Neutrophil (primary cell): ENCODE measurements at regions not wholly inside any gene's neighbourhood (a gene's known extent, or its start where the extent isn't known, plus 50 kb on each side); places are given as distances from the start of the nearest gene placed in this dataset.
A peak's percentile ranks its signal among the peaks of the same experiment; 100 is the strongest.
"Not testable (repeated sequence)": the region's sequence is repeated elsewhere in the genome, so short reads cannot be mapped to it uniquely, and the experiment has no call there.

Experiments used
- H3K27ac ChIP-seq: fragments of 200-600 bp; sonication (generic); 2 replicates; pipeline ENCODE4 v1.5.1; 2016; ENCODE audit warnings: mild to moderate bottlenecking, moderate library complexity
- H3K27me3 ChIP-seq: fragments of 200-600 bp; sonication (generic); 2 replicates; pipeline ENCODE4 v1.6.0; 2016; ENCODE audit warnings: mild to moderate bottlenecking
- H3K36me3 ChIP-seq: fragments of 200-600 bp; sonication (generic); 2 replicates; pipeline ENCODE4 v1.5.1; 2017
- H3K4me1 ChIP-seq, 2 experiments: fragments of 200-600 bp in 1 of 2; sonication (generic) in 1 of 2; 1 replicate in 1 of 2; 2 replicates in 1 of 2; pipeline versions ENCODE4 v1.5.1 to v1.6.1; 2013 to 2016; ENCODE audit warnings: low read depth in 1 of 2, low read length in 1 of 2, mild to moderate bottlenecking in 1 of 2, moderate library complexity in 1 of 2; ENCODE audit not compliant: control insufficient read depth in 1 of 2, insufficient read depth in 1 of 2
- H3K4me3 ChIP-seq, 2 experiments: fragments of 200-600 bp in 1 of 2; sonication (generic) in 1 of 2; 1 replicate in 1 of 2; 2 replicates in 1 of 2; pipeline ENCODE4 v1.5.1; 2013 to 2016; ENCODE audit warnings: low read depth in 1 of 2, low read length in 1 of 2, mild to moderate bottlenecking in 1 of 2, moderate library complexity in 1 of 2
- H3K9me3 ChIP-seq: fragments of 200-600 bp; sonication (generic); 2 replicates; pipeline ENCODE4 v1.5.1; 2016
- TF ChIP-seq, protein P1 (sequence below): fragments of 200-600 bp; sonication (generic); IDR thresholded peaks from 2 replicates; pipeline ENCODE4 v1.5.1; 2016; ENCODE audit warnings: antibody characterized with exemption

DNA sequence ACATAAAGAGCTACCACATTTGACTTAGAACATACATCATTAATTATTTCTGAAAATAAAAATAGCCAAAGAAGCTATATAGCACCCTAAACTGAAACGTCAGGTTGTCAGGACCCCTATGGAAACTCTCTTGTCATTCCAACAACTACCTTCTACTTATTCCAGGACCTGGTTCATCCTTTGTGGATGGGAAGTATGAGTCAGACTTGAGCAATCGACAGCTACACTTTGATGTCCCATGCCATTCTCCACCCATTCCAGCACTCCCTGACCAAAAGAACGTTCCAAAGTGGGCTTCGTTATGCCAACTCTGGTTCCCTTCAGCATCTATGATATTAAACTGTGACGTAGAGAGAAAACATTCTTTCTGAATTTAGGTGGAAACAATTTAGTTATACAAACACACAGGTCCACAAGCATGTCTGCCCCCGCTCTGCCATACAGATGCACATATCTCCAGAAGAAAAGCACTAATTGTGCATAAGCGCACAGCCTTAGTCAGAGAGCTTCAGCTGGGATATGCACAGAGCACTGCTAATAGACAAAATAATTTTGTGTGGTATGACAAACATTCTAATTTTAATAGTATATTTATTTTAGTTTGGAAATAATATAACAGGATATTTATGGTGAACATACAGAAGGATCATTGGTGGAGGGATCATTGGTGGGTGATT is 723.1 kb upstream of the B3GALT2 start:
- Histone ChIP-seq H3K4me1 (peaks cover 0 to 3% of the 10 kb centered on the region in 2 experiments), H3K4me3 (no peak overlapping the region), H3K27me3 (no peaks in the 10 kb centered on the region), H3K9me3 (no peaks in the 10 kb centered on the region), H3K27ac (no peak overlapping the region), H3K36me3 (no peaks in the 10 kb centered on the region)
- TF ChIP-seq, protein P1, sequence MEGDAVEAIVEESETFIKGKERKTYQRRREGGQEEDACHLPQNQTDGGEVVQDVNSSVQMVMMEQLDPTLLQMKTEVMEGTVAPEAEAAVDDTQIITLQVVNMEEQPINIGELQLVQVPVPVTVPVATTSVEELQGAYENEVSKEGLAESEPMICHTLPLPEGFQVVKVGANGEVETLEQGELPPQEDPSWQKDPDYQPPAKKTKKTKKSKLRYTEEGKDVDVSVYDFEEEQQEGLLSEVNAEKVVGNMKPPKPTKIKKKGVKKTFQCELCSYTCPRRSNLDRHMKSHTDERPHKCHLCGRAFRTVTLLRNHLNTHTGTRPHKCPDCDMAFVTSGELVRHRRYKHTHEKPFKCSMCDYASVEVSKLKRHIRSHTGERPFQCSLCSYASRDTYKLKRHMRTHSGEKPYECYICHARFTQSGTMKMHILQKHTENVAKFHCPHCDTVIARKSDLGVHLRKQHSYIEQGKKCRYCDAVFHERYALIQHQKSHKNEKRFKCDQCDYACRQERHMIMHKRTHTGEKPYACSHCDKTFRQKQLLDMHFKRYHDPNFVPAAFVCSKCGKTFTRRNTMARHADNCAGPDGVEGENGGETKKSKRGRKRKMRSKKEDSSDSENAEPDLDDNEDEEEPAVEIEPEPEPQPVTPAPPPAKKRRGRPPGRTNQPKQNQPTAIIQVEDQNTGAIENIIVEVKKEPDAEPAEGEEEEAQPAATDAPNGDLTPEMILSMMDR: no peak

DNA sequence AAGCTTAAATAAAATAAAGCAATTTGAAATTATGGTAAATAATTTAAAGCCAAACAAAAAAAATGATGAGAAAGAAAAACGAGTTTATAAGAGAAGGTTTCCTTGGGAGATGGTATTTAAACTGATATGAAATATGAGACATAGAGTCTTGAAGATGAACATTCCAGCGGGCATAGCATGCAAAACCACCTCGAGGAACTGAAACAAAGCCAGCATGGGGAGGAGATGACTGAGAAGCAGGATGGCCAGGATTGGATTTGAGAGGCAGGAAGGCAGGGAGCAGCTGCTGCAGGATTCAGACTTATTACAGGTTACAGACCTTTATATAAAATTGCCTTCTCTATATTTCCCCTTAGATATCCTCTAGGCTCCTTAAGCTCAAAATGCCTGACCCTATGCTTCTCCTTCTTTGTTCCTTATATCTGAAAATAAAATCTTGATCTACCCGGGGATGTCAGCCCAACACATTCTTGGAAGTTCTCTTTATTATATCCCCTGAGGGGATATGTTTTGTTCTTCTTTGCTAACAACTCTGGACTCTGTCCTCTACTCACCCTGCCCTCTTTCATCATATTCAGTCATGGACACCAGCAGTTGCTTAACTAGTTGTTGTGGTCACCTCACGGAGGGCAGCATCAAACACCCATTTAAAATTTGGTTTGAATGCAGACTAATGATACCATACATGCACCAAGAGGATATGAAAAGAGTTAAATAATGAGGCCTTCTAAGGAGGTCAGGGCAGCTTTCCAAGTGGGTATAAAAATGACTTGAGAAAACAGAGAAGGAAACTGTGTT is 719.1 kb upstream of the B3GALT2 start:
- Histone ChIP-seq H3K9me3 (no peaks in the 10 kb centered on the region), H3K27me3 (no peaks in the 10 kb centered on the region), H3K4me3 (no peak overlapping the region), H3K4me1 (peaks cover 0 to 15% of the 10 kb centered on the region in 2 experiments), H3K27ac (peak overlapping the region; percentile 60), H3K36me3 (no peaks in the 10 kb centered on the region)
- TF ChIP-seq, protein P1: no peak

DNA sequence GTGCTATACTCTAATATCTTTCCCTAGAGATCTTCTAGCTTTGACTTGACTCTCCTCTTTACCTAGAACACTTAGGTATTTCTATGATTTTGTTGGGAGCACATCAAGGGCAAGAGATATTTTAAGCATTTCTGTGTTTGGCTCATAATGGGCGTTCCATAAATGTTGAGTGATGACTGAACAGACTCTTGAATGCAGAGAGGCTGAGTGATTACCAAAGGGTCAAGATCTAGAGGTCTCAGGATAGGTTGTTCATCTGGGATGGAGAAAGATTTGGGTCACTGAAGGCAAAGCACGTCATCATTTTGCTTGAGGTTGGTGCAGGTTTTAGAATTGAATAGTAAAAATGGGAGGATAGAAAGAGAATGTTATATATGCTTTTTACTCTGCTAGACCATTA is 705.4 kb upstream of the B3GALT2 start:
- Histone ChIP-seq H3K36me3 (no peaks in the 10 kb centered on the region), H3K27ac (no peak overlapping the region), H3K4me1 (no peaks in the 10 kb centered on the region), H3K4me3 (no peak overlapping the region), H3K27me3 (no peaks in the 10 kb centered on the region), H3K9me3 (no peaks in the 10 kb centered on the region)
- TF ChIP-seq, protein P1: no peak

DNA sequence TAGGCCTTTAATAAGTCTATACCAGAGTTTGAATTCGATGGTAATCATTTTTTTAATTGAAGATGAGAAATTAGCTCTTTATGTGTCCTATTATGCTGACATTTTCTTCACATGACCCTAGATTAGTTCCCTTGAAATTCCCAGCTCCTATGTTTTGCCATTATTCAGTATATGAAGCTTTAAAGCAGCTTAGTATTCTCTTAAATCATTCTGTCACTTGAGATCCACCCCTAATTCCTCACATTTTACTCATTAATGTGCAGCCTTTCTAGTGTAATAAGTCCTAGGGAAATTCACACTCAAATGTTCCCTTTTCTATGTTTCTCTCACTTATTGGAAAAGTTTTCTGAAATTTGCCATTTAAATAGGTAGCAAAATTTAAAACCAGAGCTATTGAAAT is 704.5 kb upstream of the B3GALT2 start:
- no peak overlapping the region for H3K4me3 ChIP-seq
- TF ChIP-seq, protein P1: no peak
- no peak overlapping the region for H3K27ac ChIP-seq
- H3K36me3 ChIP-seq: no peaks in the 10 kb centered on the region
- H3K27me3 ChIP-seq: no peaks in the 10 kb centered on the region
- no peaks in the 10 kb centered on the region for H3K4me1 ChIP-seq
- no peaks in the 10 kb centered on the region for H3K9me3 ChIP-seq

DNA sequence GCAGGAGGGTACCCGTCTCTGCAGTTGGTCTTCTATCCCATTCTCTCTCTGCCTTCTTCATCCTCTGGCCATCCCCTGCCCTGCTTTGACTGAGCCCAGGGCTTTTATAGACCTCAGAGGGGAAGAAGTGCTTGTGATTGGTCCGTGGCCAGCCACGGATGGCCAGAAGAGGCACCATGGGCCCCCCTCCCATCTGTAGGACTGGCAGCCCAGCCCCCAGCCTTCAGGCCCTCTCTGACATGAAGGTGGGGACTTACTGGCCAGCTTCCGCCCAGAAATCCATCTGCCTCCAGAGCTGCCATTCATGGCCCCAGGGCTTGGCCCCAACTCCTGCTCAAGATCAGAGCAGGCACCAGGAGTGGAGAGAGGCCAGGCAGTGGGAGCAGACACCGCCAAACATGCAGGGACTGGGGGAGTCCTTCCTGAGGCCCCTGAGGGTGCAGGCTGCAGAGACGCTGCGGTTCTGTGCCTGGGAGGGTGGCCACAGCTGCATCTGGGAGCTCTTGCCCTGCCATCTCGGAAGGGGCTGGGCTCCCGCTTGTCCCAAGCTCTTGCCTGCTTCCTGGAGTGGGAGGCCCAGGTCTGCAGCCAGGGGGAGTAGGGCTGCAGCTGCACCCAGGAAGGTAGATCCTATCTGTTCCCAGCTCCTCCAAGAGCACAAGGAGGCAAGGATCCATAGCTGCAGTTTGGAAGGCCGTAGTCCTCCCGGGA is 698.6 kb upstream of the B3GALT2 start:
- no peak overlapping the region for H3K4me3 ChIP-seq
- no peaks in the 10 kb centered on the region for H3K27me3 ChIP-seq
- no peak overlapping the region for H3K27ac ChIP-seq
- H3K4me1 ChIP-seq: no peaks in the 10 kb centered on the region
- no peaks in the 10 kb centered on the region for H3K36me3 ChIP-seq
- no peaks in the 10 kb centered on the region for H3K9me3 ChIP-seq
- TF ChIP-seq, protein P1: no peak

DNA sequence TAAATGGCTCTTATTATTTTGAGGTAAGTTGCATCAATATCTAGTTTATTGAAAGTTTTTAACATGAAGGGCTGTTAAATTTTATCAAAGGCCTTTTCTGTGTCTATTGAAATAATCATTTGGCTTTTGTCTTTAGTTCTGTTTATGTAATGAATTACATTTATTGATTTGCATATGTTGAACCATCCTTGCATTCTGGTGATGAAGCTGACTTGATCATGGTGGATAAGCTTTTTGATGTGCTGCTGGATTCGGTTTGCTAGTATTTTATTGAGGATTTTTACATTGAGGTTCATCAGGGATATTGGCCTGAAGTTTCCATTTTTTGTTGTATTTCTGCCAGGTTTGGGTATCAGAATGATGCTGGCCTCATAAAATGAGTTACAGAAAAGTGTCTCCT is 691.5 kb upstream of the B3GALT2 start:
- not testable (repeated sequence) for H3K27ac ChIP-seq, H3K9me3 ChIP-seq, H3K36me3 ChIP-seq, H3K4me1 ChIP-seq, H3K4me3 ChIP-seq, H3K27me3 ChIP-seq
